ACC112 (cell line): ENCODE measurements at regions not wholly inside any gene's neighbourhood (a gene's known extent, or its start where the extent isn't known, plus 50 kb on each side); places are given as distances from the start of the nearest gene placed in this dataset.

Experiments used
- H2AFZ ChIP-seq: fragments of 200-600 bp; sonication (generic); one replicate; pipeline ENCODE4 v1.6.0; 2017; ENCODE audit warnings: antibody characterized with exemption, low read length; ENCODE audit not compliant: unreplicated experiment
- H3K27ac ChIP-seq: fragments of 200-600 bp; sonication (generic); 2 replicates; pipeline ENCODE4 v1.5.1; 2014; ENCODE audit warnings: low read depth, mild to moderate bottlenecking, antibody characterized with exemption, low read length, moderate library complexity
- H3K27me3 ChIP-seq: fragments of 200-600 bp; sonication (generic); 2 replicates; pipeline ENCODE4 v1.6.1; 2014; ENCODE audit warnings: mild to moderate bottlenecking, antibody characterized with exemption, low read length, moderate library complexity, mixed read lengths; ENCODE audit not compliant: insufficient read depth
- H3K36me3 ChIP-seq: fragments of 200-600 bp; sonication (generic); 2 replicates; pipeline ENCODE4 v1.6.1; 2016; ENCODE audit warnings: mild to moderate bottlenecking, antibody characterized with exemption, low read length, moderate library complexity, mixed read lengths; ENCODE audit not compliant: insufficient read depth
- H3K4me1 ChIP-seq: fragments of 200-600 bp; sonication (generic); one replicate; pipeline ENCODE4 v1.6.1; 2016; ENCODE audit warnings: low read length, mixed read lengths; ENCODE audit not compliant: insufficient read depth, unreplicated experiment, control insufficient read depth
- H3K4me3 ChIP-seq: fragments of 200-600 bp; sonication (generic); 2 replicates; pipeline ENCODE4 v1.5.1; 2014; ENCODE audit warnings: mild to moderate bottlenecking, low read depth, low read length
- H3K79me2 ChIP-seq: fragments of 200-600 bp; sonication (generic); one replicate; pipeline ENCODE4 v1.6.0; 2016; ENCODE audit warnings: low read length; ENCODE audit not compliant: control insufficient read depth, unreplicated experiment, insufficient read depth

- no peak overlapping the region for H3K27ac ChIP-seq
- no peak overlapping the region for H2AFZ ChIP-seq
- no peak overlapping the region for H3K4me3 ChIP-seq
- no peaks in the 10 kb centered on the region for H3K79me2 ChIP-seq
- H3K27me3 ChIP-seq: no peaks in the 10 kb centered on the region
- no peaks in the 10 kb centered on the region for H3K36me3 ChIP-seq
- H3K4me1 ChIP-seq: peaks cover 12% of the 10 kb centered on the region
Observed at GRCh38 chr6:132003516-132004178, 52.5 kb upstream of the CCN2 start.
